HG03575 (cell line): ENCODE measurements at regions not wholly inside any gene's neighbourhood (a gene's known extent, or its start where the extent isn't known, plus 50 kb on each side); places are given as distances from the start of the nearest gene placed in this dataset.

Source experiments
- ATAC-seq: cut with Tn5 transposase; IDR thresholded peaks from one replicate; pipeline ENCODE4 v1.9.1; 2021; ENCODE audit not compliant: unreplicated experiment, insufficient number of reproducible peaks, low FRiP score; ENCODE audit errors: extremely low read depth

GRCh38 chr10:27451054-27451453 lies 53.0 kb upstream of the RAB18 start:
- no peak for ATAC-seq

DNA sequence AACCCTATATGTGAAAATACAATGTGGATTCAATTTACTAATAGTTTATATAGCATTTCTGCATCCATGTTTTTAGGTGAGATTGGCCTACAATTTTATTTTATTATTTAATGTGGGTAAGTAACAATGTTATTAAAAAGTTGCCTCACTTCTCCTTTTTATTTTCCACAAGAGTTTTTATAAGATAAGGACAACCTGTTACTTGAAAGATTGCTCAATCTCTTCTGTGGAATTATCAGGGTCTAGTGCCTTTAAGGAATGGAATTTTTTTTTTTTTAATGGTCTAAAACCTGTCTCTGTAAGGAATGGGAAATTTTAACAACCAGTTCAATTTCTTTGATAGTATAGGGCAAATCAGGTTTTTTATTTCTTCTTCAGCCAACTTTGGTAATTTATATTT lies 53.9 kb upstream of the RAB18 start:
- ATAC-seq = no peak

DNA sequence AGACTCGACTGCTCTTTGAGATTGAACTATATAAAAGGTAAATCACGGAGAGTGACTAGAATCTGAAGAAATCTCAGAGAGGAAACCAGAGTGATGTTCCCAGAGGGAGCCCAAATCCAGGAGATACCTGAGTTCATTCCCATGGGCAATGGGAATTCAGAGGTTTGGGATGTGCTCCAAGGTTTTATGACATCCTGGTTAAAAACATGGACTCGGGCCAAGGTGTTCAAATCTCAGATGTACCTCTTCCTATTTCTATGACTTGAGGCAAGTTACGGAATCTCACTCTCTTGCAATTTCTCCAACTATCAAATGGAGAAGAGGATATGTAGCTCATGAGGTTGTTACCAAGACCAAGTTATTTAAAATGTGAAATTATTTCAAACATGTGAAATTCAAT lies 54.5 kb upstream of the RAB18 start:
- ATAC-seq = no peak

GRCh38 chr10:27448921-27449320 lies 55.2 kb upstream of the RAB18 start:
- no peak for ATAC-seq

DNA sequence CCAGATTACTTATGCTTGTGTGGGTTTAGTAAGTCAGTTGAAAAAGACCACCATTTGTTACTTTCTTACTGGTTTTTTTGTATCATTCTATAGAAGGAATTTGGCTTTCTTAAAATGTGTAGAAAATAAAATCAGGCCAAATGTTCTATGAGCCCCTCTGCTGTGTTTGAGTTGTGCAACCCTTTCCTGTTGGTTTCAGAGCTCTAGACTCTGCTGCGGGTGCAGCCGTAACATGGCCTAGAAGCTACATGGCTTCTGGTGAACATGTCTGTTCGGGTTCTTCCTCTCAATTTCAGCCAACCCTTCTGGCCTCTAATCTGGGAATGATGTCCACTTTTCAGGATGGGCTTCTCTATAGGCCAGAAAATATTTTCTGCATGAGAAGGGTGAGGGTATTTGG lies 56.6 kb upstream of the RAB18 start:
- no peak for ATAC-seq

DNA sequence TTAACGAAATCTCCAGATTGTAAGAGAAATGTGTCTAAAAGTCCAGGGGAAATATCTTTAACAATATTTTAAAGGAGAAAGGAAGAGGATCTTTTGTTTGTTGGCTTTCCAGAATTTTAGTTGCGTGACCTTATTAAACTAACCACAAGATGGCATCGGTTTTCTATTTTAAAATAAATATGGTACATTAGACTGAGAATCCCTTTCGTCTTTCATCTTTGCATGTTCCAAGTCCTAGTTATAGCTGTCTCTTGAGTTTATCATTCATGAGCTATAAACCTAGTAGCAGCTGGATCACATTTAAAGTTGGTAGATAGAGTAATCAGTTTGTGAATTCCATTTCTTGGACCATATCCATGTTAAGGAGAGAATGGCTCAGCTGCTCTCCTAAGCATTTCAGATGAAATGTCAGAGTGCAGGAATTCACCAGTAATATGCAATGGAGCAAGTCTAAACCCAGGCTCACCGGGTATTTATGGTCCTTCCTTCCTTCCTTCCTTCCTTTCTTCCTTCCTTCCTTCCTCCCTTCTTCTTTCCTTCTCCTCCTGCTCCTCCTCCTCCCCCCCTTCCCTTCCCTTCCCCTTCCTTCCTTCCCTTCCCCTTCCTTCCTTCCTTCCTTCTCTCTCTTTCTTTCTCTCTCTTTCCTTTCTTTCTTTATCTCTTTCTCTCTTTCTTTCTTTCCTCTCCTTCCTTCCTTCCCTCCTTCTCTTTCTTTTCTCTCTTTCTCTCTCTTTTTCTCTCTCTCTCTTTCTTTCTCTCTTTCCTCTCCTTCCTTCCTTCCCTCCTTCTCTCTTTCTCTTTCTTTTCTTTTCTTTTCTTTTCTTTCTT lies 57.8 kb upstream of the RAB18 start:
- ATAC-seq = no peak

- ATAC-seq = no peak
Observed at GRCh38 chr10:27445070-27445469, 59.0 kb upstream of the RAB18 start.

DNA sequence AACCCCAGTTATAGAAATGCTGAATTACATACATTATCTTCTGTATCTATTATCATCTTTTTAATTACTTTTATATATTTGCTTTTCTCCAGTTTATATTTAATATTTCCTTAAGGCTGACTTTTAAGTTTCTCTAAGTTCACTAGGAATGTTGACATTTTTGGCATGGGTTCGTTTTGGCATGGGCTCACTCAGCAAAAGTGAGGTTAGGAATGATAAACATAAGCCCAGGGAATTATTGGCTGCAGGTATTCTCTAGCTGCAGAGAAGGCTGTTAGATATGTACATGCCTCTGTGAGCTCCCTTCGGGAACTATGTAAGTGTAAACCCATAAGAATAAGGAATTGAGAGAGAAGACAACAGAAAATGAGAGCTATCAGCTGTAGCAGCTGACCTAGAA lies 63.6 kb upstream of the RAB18 start:
- ATAC-seq = no peak

- no peak for ATAC-seq
Observed at GRCh38 chr10:27440021-27440420, 64.1 kb upstream of the RAB18 start.

GRCh38 chr10:27439101-27439500 lies 65.0 kb upstream of the RAB18 start:
- no peak for ATAC-seq

GRCh38 chr10:27437775-27438174 lies 66.3 kb upstream of the RAB18 start:
- no peak for ATAC-seq

- no peak for ATAC-seq
Observed at GRCh38 chr10:27436710-27437109, 67.4 kb upstream of the RAB18 start.

GRCh38 chr10:27433976-27434375 lies 70.1 kb upstream of the RAB18 start:
- no peak for ATAC-seq

DNA sequence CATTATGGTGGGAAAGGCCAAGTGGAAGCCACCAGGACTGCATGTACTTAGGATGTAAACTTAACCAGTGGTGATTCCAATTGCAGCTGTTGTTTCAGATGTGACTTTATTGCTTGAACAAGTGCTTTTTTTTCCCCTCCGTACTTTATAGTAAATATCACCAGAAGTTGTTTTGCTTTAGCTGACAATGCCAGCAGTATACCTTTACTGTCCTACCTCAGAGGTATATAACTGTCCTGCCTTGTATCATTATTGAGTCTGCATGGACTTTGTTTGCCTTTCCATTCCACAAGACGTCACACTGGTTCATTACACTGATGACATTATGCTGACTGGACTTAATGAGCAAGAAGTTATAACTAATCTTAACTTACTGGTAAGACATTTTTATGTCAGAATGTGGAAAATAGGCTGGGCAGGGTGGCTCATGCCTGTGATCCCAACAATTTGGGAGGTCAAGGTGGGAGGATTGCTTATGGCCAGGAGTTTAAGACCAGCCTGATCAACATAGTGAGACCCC lies 77.1 kb upstream of the RAB18 start:
- ATAC-seq = no peak

DNA sequence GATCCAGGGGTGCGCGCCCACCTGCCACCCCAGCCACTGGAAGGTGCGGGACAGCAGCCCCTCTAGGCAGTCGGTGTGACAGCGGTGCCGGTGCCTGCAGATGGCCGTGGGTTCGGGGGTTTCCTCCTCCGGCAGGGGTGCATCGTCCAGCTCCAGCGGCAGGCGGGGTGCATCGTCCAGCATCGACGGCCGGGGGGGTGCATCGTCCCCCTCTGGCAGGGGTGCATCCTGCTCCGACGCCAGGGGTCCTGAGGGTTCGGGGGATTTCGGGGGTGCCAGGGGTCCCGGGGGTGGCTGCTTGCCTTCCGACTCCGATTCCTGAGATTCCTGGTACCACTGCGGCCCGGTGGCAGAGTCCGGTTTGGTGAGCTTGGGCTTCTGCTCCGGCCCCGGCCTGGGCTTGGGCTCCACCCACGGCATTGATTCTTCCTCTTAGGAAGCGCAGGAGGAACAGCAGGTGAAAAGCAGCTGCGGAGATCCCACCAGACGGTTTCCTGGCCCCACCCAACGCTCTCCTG lies 90.2 kb upstream of the RAB18 start:
- ATAC-seq = no peak

DNA sequence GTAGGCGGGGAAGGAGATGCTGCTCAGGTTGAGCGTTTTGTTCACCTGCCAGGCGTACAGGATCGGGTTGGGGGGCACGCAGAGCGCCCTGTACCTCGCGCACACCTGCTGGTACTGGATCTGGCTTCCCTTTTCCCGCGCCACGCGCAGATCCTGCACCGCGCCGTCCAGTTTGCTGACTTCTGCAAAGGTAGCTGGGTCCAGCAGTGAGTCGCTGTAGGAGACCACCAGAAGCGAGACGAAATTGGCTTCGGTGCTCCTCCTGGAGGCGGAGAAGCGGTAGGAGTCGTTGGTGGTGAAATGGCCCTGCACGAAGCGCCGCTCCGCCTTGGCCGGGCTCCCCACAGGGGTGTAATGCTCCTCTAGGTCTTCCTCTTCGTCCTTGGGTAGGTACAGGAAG lies 90.7 kb upstream of the RAB18 start:
- no peak for ATAC-seq

DNA sequence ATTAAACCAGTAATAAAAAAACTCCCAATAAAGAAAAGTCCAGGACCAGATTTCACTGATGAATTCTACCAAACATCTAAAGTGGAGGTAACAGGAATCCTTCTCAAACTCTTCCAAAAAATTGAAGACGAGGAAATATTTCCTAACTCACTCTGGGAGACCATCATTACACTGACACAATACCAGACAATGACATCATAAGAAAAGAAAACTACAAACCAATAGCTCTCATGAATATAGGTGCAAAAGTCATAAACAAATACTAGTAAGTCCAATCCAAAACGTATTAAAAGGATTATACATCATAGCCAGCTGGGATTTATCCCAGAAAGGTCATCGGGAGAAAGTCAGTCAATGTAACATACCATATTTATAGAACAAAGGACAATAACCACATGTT lies 94.0 kb upstream of the RAB18 start:
- no peak for ATAC-seq

- no peak for ATAC-seq
Observed at GRCh38 chr10:27407271-27407670, 96.8 kb upstream of the RAB18 start.

- ATAC-seq = no peak
Observed at GRCh38 chr10:27399871-27400270, 104.2 kb upstream of the RAB18 start.

- ATAC-seq = no peak
Observed at GRCh38 chr10:27393961-27394360, 110.1 kb upstream of the RAB18 start.

DNA sequence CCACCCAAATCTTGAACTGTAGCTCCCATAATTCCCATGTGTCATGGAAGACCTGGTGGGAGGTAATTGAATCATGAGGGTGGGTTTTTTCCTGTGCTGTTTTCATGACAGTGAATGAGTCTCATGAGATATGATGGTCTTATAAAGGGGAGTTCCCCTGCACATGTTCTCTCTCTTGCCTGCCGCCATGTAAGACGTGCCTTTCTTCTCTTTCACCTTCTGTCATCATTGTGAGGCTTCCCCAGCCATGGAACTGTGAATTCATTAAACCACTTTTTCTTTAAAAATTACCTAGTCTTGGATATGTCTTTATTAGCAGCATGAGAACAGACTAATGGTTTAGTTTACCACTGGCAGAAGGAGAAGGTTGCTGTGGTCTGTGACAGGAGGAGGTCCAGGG lies 111.5 kb upstream of the RAB18 start:
- no peak for ATAC-seq
